ENCODE measurements at regions not wholly inside any gene's neighbourhood (a gene's known extent, or its start where the extent isn't known, plus 50 kb on each side); places are given as distances from the start of the nearest gene placed in this dataset.
A peak's percentile ranks its signal among the peaks of the same experiment; 100 is the strongest.

GRCh38 chr1:234732260-234732659, 122.3 kb upstream of the IRF2BP2 start:
- TF ChIP-seq CTCF (IDR thresholded peaks at IDR 0.05; ENCODE audit: unreplicated experiment): no peak
- Mint-ChIP-seq H3K4me3 (ENCODE audit: unreplicated experiment) (no peak overlapping the region), H3K27me3 (ENCODE audit: insufficient read depth, unreplicated experiment) (no peaks in the 10 kb centered on the region), H3K9me3 (ENCODE audit: unreplicated experiment) (no peaks in the 10 kb centered on the region), H3K4me1 (ENCODE audit: insufficient read depth, unreplicated experiment) (peaks cover 27% of the 10 kb centered on the region), H3K27ac (ENCODE audit: low read depth, unreplicated experiment) (no peak overlapping the region), H3K36me3 (ENCODE audit: insufficient read depth, unreplicated experiment) (no peaks in the 10 kb centered on the region)
- no peak for DNase-seq (ENCODE audit: unreplicated experiment)
- POLR2A ChIA-PET: interaction anchor here (0.8 to 2.4 kb wide), 3 partner anchors 8 to 272 kb away, joined by 3 to 11 read pairs (median 4); no protein-coding TSS in a partner anchor
- BruUV-seq (replicated peaks): no TSS peak
- CTCF ChIA-PET: interaction anchor here (0.6 to 0.9 kb wide), 3 partner anchors 104 to 325 kb away, joined by 3 to 4 read pairs (median 3); no protein-coding TSS in a partner anchor
- intact Hi-C loops (cut with micrococcal nuclease): no loop called here

GRCh38 chr1:234731569-234732085, 121.6 kb upstream of the IRF2BP2 start:
- Mint-ChIP-seq H3K4me1 (ENCODE audit: insufficient read depth, unreplicated experiment) (peaks cover 33% of the 10 kb centered on the region), H3K27me3 (ENCODE audit: insufficient read depth, unreplicated experiment) (no peaks in the 10 kb centered on the region), H3K27ac (ENCODE audit: low read depth, unreplicated experiment) (no peak overlapping the region), H3K9me3 (ENCODE audit: unreplicated experiment) (no peaks in the 10 kb centered on the region), H3K4me3 (ENCODE audit: unreplicated experiment) (no peak overlapping the region), H3K36me3 (ENCODE audit: insufficient read depth, unreplicated experiment) (no peaks in the 10 kb centered on the region)
- intact Hi-C loops (cut with micrococcal nuclease): no loop called here
- DNase-seq (ENCODE audit: unreplicated experiment): no peak
- BruUV-seq (replicated peaks): no TSS peak
- no peak for TF ChIP-seq CTCF (IDR thresholded peaks at IDR 0.05; ENCODE audit: unreplicated experiment)
- ChIA-PET POLR2A (interaction anchor here (0.8 to 2.4 kb wide), 3 partner anchors 8 to 272 kb away, joined by 3 to 11 read pairs (median 4); no protein-coding TSS in a partner anchor), CTCF (interaction anchor here (0.6 to 0.7 kb wide), 2 partner anchors 8 to 236 kb away, joined by 3 to 4 read pairs; no protein-coding TSS in a partner anchor)

- ChIA-PET CTCF (interaction anchor here (0.7 kb wide), 1 partner anchor 7 kb away, joined by 4 read pairs; no protein-coding TSS in a partner anchor), POLR2A (interaction anchor here (0.9 kb wide), 1 partner anchor 74 kb away, joined by 3 read pairs; no protein-coding TSS in a partner anchor)
- no peak for TF ChIP-seq CTCF (IDR thresholded peaks at IDR 0.05; ENCODE audit: unreplicated experiment)
- Mint-ChIP-seq H3K27me3 (ENCODE audit: insufficient read depth, unreplicated experiment) (no peaks in the 10 kb centered on the region), H3K36me3 (ENCODE audit: insufficient read depth, unreplicated experiment) (no peaks in the 10 kb centered on the region), H3K27ac (ENCODE audit: low read depth, unreplicated experiment) (no peak overlapping the region), H3K9me3 (ENCODE audit: unreplicated experiment) (no peaks in the 10 kb centered on the region), H3K4me1 (ENCODE audit: insufficient read depth, unreplicated experiment) (peaks cover 32% of the 10 kb centered on the region), H3K4me3 (ENCODE audit: unreplicated experiment) (no peak overlapping the region)
- no TSS peak for BruUV-seq (replicated peaks)
- intact Hi-C loops (cut with micrococcal nuclease): no loop called here
- peak; percentile 79 for DNase-seq (ENCODE audit: unreplicated experiment)
Observed at GRCh38 chr1:234730770-234731568, 121.0 kb upstream of the IRF2BP2 start.

GRCh38 chr1:234730475-234730769, 120.4 kb upstream of the IRF2BP2 start:
- DNase-seq (ENCODE audit: unreplicated experiment): no peak
- Mint-ChIP-seq H3K27me3 (ENCODE audit: insufficient read depth, unreplicated experiment) (no peaks in the 10 kb centered on the region), H3K9me3 (ENCODE audit: unreplicated experiment) (no peaks in the 10 kb centered on the region), H3K36me3 (ENCODE audit: insufficient read depth, unreplicated experiment) (no peaks in the 10 kb centered on the region), H3K4me3 (ENCODE audit: unreplicated experiment) (no peak overlapping the region), H3K27ac (ENCODE audit: low read depth, unreplicated experiment) (no peak overlapping the region), H3K4me1 (ENCODE audit: insufficient read depth, unreplicated experiment) (peaks cover 36% of the 10 kb centered on the region)
- CTCF ChIA-PET: no interaction called here
- POLR2A ChIA-PET: interaction anchor here (0.9 kb wide), 1 partner anchor 73 kb away, joined by 3 read pairs; no protein-coding TSS in a partner anchor
- intact Hi-C loops (cut with micrococcal nuclease): no loop called here
- no peak for TF ChIP-seq CTCF (IDR thresholded peaks at IDR 0.05; ENCODE audit: unreplicated experiment)
- no TSS peak for BruUV-seq (replicated peaks)
